ENCODE measurements at regions not wholly inside any gene's neighbourhood (a gene's known extent, or its start where the extent isn't known, plus 50 kb on each side); places are given as distances from the start of the nearest gene placed in this dataset.

DNA sequence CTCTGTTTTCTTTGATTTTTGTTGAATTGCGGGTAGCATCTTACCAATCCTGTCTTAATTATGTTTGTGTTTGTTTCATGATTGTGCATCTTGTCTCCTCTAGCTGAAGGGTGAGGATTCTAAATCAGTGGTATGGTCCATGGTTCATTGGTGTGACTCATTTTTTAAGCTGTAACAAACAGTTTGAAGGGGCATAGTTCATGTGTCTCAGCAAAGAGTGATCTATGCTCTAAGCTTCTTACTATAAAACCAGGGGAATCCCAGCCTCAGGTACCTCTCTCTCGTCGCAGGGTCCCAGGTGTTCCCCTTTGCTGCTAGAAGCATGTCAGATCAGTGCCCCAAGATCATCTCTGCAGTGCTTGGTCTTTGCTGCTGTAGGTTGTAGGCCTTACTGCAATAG lies 100.1 kb downstream of the OTUD1 start:
- TF ChIP-seq EP300 (IDR thresholded peaks at IDR 0.05) (no peak), POLR2A (IDR thresholded peaks at IDR 0.05) (no peak), POLR2AphosphoS5 (IDR thresholded peaks at IDR 0.05) (no peak)
- TF ChIP-seq, protein P1, sequence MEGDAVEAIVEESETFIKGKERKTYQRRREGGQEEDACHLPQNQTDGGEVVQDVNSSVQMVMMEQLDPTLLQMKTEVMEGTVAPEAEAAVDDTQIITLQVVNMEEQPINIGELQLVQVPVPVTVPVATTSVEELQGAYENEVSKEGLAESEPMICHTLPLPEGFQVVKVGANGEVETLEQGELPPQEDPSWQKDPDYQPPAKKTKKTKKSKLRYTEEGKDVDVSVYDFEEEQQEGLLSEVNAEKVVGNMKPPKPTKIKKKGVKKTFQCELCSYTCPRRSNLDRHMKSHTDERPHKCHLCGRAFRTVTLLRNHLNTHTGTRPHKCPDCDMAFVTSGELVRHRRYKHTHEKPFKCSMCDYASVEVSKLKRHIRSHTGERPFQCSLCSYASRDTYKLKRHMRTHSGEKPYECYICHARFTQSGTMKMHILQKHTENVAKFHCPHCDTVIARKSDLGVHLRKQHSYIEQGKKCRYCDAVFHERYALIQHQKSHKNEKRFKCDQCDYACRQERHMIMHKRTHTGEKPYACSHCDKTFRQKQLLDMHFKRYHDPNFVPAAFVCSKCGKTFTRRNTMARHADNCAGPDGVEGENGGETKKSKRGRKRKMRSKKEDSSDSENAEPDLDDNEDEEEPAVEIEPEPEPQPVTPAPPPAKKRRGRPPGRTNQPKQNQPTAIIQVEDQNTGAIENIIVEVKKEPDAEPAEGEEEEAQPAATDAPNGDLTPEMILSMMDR (IDR thresholded peaks at IDR 0.05): no peak
